Prostate gland (tissue), 2 donors: ENCODE measurements at regions not wholly inside any gene's neighbourhood (a gene's known extent, or its start where the extent isn't known, plus 50 kb on each side); places are given as distances from the start of the nearest gene placed in this dataset.

Source experiments
- CTCF ChIP-seq, 4 experiments: fragments of 200-600 bp in 2 of 4; fragments of 450-650 bp in 2 of 4; sonication (generic) in 2 of 4; IDR thresholded peaks; 1 replicate in 3 of 4; 2 replicates in 1 of 4; pipeline ENCODE4 v1.5.1; 2016 to 2019; ENCODE audit warnings: antibody characterized with exemption in 4 of 4, mild to moderate bottlenecking in 2 of 4, moderate library complexity in 2 of 4
- POLR2A ChIP-seq: fragments of 450-650 bp; IDR thresholded peaks from one replicate; pipeline ENCODE4 v1.6.1; 2016; ENCODE audit warnings: antibody characterized with exemption, mild to moderate bottlenecking
- POLR2AphosphoS5 ChIP-seq: sonication (generic); formaldehyde crosslinking; IDR thresholded peaks from one replicate; pipeline ENCODE4 v1.6.1; 2017; ENCODE audit warnings: antibody characterized with exemption

- TF ChIP-seq CTCF (IDR thresholded peaks at IDR 0.05) = no peak
- TF ChIP-seq POLR2A = no peak
- no peak for TF ChIP-seq POLR2AphosphoS5
These were observed 390.8 kb downstream of the SHANK2 start for GRCh38 chr11:70861559-70861958.
